Muscle of leg (tissue), 3 donors: ENCODE measurements at regions not wholly inside any gene's neighbourhood (a gene's known extent, or its start where the extent isn't known, plus 50 kb on each side); places are given as distances from the start of the nearest gene placed in this dataset.

Source experiments
- DNase-seq: peaks from one replicate; pipeline ENCODE4 v3.0.0; 2013
- H3K27ac ChIP-seq: one replicate; pipeline ENCODE4 v1.5.1; 2013; ENCODE audit warnings: mild to moderate bottlenecking, low read length, control low read depth
- H3K27me3 ChIP-seq: one replicate; pipeline ENCODE4 v1.6.1; 2013; ENCODE audit warnings: low read length; ENCODE audit not compliant: control insufficient read depth, insufficient read depth
- H3K36me3 ChIP-seq: one replicate; pipeline ENCODE4 v1.6.1; 2013; ENCODE audit warnings: low read length; ENCODE audit not compliant: control insufficient read depth, insufficient read depth
- H3K4me1 ChIP-seq: one replicate; pipeline ENCODE4 v1.6.1; 2013; ENCODE audit warnings: low read length; ENCODE audit not compliant: control insufficient read depth, insufficient read depth
- H3K4me3 ChIP-seq: one replicate; pipeline ENCODE4 v1.5.1; 2013; ENCODE audit warnings: low read length, control low read depth
- H3K9me3 ChIP-seq: replicated peaks from 2 replicates; pipeline ENCODE4 v1.6.1; 2013; ENCODE audit warnings: low read depth, low read length; ENCODE audit not compliant: control insufficient read depth
- WGBS: methylation state at CpG from one replicate; pipeline ENCODE4 v1.1.5; 2013; ENCODE audit warnings: missing lambda C conversion rate; ENCODE audit not compliant: insufficient coverage; 5-methylcytosine and 5-hydroxymethylcytosine counted together

DNA sequence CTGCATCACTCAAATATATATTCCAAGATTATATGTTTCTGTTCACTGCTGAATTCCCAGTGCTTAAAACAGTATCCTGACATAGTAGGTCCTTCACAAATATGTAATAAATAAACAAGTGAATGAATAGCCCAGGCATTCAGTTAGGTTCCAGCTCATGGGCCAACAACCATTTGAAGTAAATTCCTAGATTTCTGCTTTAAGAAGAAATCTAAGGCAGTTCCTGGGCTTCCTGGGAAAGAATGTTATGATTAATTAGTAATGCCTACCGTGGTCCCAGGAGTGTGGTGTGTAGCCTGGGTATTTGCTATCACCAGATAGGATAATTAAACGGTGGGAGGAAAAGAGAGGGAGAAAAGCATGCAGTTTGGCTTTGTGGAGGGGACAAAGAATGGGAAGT lies 576.8 kb downstream of the SOX6 start:
- H3K9me3 ChIP-seq, result no peaks in the 10 kb centered on the region
- WGBS, result 59% methylated on average over 2 of the region's 2 CpGs
- no peak overlapping the region for H3K27ac ChIP-seq
- no peaks in the 10 kb centered on the region for H3K36me3 ChIP-seq
- H3K4me1 ChIP-seq, result peaks cover 37% of the 10 kb centered on the region
- no peak for DNase-seq
- H3K27me3 ChIP-seq, result no peaks in the 10 kb centered on the region
- H3K4me3 ChIP-seq, result no peak overlapping the region

DNA sequence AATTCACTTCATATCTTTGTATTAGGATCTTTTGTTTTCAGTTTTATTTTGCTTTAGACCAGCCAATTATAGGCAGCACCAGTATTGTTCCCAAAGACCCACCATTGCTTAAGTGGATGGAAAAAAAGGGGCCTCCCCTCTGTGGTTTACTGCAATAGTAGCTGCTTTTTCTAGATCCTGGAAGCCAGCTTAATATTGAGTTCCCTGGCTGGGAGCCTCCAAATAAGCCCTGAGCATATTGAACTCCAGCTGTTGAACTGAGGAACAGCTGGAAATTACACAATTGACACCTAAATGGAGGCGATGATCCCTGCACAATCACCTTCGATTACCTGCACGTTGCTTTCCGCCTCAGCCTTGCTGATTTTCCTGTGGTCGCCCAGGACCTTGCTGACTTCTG lies 576.0 kb downstream of the SOX6 start:
- no peak overlapping the region for H3K4me3 ChIP-seq
- H3K4me1 ChIP-seq, result peaks cover 28% of the 10 kb centered on the region
- no peaks in the 10 kb centered on the region for H3K27me3 ChIP-seq
- 14% methylated on average over 2 of the region's 5 CpGs for WGBS
- H3K9me3 ChIP-seq, result no peaks in the 10 kb centered on the region
- no peaks in the 10 kb centered on the region for H3K36me3 ChIP-seq
- DNase-seq, result peak; percentile 78
- no peak overlapping the region for H3K27ac ChIP-seq

DNA sequence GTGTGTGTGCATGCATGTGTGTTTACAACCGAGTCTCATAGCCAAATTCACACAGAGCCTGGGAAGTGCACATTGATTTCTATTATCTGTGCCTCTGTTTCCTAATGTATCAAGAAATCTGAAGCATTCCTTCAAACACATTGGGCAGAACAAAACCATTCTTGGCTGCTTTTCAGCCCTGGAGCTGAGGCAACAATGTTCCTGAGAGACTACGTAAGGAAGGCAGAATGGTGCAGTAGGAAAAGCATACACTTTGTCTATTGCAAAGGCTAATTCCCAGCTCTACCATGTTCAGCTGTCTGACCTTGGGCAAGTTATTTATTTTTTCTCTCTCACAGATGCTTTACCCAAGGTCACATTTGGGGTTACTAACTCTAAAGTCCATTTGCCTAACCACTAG lies 575.5 kb downstream of the SOX6 start:
- peaks cover 24% of the 10 kb centered on the region for H3K4me1 ChIP-seq
- no peaks in the 10 kb centered on the region for H3K36me3 ChIP-seq
- no peak overlapping the region for H3K4me3 ChIP-seq
- DNase-seq, result peak; percentile 32
- no peak overlapping the region for H3K27ac ChIP-seq
- WGBS, result 71% methylated on average over 1 of the region's 2 CpGs
- H3K27me3 ChIP-seq, result no peaks in the 10 kb centered on the region
- no peaks in the 10 kb centered on the region for H3K9me3 ChIP-seq

DNA sequence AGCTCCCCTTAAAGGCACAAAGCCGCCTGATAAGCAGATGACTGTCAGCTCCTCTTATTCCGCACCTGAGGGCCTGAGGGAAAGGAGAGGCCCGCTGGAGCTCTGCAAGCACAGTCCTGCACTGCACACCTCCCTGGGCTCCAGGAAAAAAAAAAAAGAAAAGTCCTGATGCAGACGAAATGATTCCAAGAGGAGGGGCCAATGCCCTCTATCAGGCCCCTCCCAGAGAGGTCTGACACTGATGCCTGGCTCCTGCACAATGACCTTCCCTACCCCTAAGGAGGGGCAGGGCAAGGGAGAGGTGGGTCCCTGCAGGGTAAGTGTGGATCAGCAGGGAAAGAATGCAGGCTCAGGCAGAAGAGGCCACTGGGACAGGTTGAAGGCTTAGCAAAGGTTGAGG lies 572.7 kb downstream of the SOX6 start:
- WGBS, result 69% methylated on average over 3 of the region's 4 CpGs
- H3K27me3 ChIP-seq, result no peaks in the 10 kb centered on the region
- H3K27ac ChIP-seq, result no peak overlapping the region
- DNase-seq, result no peak
- H3K36me3 ChIP-seq, result no peaks in the 10 kb centered on the region
- H3K4me1 ChIP-seq, result peaks cover 17% of the 10 kb centered on the region
- no peaks in the 10 kb centered on the region for H3K9me3 ChIP-seq
- H3K4me3 ChIP-seq, result no peak overlapping the region

DNA sequence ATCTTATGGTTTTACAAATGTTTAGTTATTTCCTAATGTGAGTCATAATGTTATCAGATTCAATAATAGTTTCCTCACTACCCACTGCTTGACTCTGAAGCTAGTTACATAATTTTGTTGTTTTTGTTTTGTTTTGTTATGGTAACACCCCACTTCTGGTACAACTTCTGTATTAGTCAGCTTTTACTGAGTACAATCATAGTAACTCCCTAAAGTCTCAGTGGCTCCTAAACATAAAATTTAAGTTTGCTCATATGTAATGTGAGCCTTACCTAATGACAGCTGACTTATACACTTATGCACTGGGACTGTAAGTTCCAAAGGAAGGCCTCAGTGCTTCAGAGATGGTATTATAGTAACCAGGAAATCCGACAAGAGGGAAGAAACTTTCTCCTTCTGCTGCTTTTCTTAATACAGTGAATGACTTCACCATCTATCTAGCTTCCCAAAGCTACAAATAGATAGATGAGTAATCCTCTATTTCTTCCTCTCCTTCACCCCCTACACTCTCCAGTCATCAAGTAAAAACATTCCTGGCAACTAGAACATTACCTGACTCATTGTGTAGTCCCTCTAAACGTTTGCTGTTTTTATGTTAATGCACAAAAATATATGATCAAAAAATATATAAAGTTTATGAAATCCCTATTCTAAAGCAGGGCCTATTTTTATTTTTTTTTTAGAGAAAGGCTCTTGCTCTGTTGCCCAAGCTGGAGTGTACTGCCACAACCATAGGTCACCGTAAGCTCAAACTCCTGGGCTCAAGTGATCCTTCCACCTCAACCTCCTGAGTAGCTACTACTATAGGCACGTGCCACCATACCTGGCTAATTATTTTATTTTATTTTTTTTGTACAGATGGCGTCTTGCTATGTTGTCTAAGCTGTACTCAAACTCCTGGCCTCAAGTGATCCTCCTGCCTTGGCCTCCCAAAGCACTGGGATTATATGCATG lies 563.0 kb downstream of the SOX6 start:
- no peaks in the 10 kb centered on the region for H3K36me3 ChIP-seq
- WGBS, result 100% methylated on average over 2 of the region's 5 CpGs
- no peaks in the 10 kb centered on the region for H3K9me3 ChIP-seq
- no peaks in the 10 kb centered on the region for H3K27me3 ChIP-seq
- no peak overlapping the region for H3K4me3 ChIP-seq
- H3K4me1 ChIP-seq, result no peaks in the 10 kb centered on the region
- DNase-seq, result peak; percentile 48
- no peak overlapping the region for H3K27ac ChIP-seq

DNA sequence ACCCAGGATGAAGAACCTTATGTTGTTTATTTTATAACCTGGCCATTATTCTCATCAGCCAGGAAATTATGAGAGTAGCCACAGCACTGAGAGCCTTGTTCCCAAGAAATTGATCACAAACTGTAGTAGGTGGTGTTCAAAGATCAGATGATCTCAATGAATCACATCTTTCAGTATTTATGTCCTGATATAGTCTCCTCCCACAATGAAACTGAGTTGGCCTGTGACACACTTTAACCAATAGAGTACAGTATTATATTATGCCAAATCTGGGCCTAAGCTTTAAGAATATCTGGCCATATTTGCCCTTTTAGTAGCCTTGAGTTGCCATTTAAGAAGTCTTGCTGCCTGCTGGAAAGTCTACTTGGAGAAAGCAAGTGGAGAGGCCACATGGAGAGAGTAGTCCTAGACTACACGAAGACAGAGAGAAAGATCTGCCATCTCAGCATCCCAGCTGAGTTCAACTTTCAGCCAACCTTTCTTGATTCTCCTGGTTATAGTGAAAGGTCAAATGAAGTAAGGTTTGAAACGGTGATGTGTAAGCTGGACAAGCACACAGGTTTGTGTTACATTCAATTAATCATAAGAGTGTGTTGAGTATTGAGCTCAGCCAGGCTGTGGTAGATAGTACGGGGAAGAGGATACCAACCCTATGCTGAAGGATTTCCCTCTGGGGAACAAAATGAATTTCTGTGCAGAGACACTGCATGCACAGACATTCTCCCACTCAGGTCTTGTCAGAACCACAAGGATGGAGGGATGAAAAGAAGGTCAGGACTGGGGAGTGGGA lies 561.8 kb downstream of the SOX6 start:
- H3K27ac ChIP-seq, result no peak overlapping the region

DNA sequence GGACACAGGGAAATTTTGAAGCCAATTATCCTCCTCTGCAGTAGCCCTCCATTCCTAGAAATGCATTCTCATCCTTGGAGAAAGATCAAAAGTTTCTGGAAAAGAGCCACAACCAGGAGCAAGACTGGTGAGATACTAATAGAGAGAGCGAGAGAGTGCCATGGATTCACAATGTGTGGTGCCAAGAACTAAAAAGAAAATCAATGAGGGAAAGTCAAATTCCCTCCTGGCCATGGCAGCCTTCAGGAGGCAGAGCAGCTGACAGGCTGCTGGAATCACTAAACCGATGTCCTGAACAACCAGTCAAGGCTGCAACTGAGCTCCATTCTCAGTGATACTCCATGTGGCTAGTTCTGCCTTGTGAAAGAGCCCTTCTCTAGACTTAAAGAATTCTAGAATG lies 561.0 kb downstream of the SOX6 start:
- H3K4me1 ChIP-seq, result no peaks in the 10 kb centered on the region
- DNase-seq, result no peak
- H3K36me3 ChIP-seq, result no peaks in the 10 kb centered on the region
- no peaks in the 10 kb centered on the region for H3K9me3 ChIP-seq
- WGBS, result 78% methylated on average over 2 of the region's 2 CpGs
- no peak overlapping the region for H3K4me3 ChIP-seq
- no peak overlapping the region for H3K27ac ChIP-seq
- H3K27me3 ChIP-seq, result no peaks in the 10 kb centered on the region

More for the DNA sequence above, 561.8 kb downstream of the SOX6 start:
- 100% methylated on average over 1 of the region's 3 CpGs for WGBS
- Histone ChIP-seq H3K4me1 (no peaks in the 10 kb centered on the region), H3K4me3 (no peak overlapping the region), H3K27me3 (no peaks in the 10 kb centered on the region), H3K9me3 (no peaks in the 10 kb centered on the region), H3K36me3 (no peaks in the 10 kb centered on the region)
- DNase-seq, result no peak

DNA sequence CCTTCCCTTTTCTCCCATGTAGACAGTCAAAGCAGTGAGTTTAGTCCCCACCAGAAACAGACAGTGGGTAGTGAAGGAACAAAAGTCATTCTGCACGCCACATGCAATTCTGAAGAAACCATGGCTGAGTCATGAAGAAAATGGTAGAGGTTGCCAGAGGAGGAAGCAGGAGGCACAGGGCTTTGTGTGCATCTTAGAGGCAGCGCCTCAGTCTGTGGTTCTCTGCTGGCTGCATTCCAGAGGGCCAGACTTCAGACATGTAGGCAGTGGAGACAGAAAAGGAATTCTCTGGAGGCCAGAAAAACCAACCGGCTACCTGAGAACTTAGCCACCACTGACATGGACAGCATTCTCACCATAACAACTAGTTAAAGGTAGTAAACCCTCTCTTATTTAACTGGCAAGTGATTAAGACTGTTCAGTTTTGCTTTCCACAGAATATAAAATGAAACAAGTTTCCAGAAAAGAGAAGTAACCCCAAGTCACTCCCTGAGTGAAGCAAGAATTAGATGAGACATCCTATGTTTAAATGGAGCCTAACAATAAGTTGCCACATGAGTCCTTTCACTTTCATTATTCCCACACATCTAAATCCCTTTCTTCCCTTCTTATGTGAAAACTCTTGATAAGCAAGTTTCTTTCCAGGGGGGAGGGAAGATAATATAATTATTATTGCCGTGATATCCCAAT lies 556.1 kb downstream of the SOX6 start:
- H3K27ac ChIP-seq, result no peak overlapping the region
- peak; percentile 45 for DNase-seq
- H3K4me3 ChIP-seq, result no peak overlapping the region

DNA sequence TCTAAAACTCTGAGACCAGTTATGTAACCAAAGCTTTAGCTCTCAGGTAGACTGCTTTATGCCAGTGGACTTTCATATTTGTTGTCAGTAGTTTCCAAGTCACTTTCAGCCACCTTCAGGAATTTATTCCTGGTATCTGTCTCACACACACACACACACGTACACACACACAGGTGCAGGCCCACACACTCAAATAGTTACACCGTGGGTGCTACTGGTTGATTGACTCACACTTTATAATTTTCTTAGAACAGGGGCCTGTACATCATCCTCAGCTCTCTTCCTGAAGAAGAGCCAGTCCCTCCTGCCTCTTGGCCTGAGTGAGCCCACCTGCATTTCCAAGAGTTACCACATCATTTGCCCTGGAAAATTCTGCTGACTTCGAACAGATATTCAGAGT lies 555.2 kb downstream of the SOX6 start:
- 83% methylated on average over 2 of the region's 3 CpGs for WGBS
- H3K36me3 ChIP-seq, result no peaks in the 10 kb centered on the region
- no peak overlapping the region for H3K27ac ChIP-seq
- DNase-seq, result no peak
- no peaks in the 10 kb centered on the region for H3K27me3 ChIP-seq
- H3K4me1 ChIP-seq, result no peaks in the 10 kb centered on the region
- H3K4me3 ChIP-seq, result no peak overlapping the region
- H3K9me3 ChIP-seq, result no peaks in the 10 kb centered on the region

More for the DNA sequence above, 556.1 kb downstream of the SOX6 start:
- no peaks in the 10 kb centered on the region for H3K36me3 ChIP-seq
- no peaks in the 10 kb centered on the region for H3K27me3 ChIP-seq
- no peaks in the 10 kb centered on the region for H3K9me3 ChIP-seq
- WGBS, result 40% methylated on average over 1 of the region's 4 CpGs
- no peaks in the 10 kb centered on the region for H3K4me1 ChIP-seq

DNA sequence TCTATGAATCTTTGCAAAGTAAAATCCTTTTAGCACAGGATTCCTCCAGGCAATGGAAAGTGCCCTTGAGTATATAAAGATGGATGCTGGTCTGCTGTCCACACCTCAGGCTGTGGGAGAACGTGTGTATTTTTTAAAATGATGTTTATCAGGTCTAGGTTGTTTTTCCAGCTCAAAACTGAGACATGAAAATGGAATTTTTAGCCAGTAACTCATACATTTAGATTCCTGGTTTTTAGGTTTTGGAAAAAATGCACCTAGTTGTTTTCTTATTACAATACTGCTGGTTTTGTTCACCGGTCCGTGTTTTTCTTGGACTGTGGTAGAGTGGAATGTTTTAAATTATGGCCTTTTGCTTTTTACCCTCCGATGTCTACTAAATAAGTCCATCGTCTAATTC lies 554.7 kb downstream of the SOX6 start:
- Histone ChIP-seq H3K4me1 (no peaks in the 10 kb centered on the region), H3K27ac (no peak overlapping the region), H3K36me3 (no peaks in the 10 kb centered on the region), H3K9me3 (no peaks in the 10 kb centered on the region), H3K4me3 (no peak overlapping the region), H3K27me3 (no peaks in the 10 kb centered on the region)
- DNase-seq, result no peak
- 33% methylated on average over 1 of the region's 5 CpGs for WGBS
